ENCODE measurements at regions not wholly inside any gene's neighbourhood (a gene's known extent, or its start where the extent isn't known, plus 50 kb on each side); places are given as distances from the start of the nearest gene placed in this dataset.

DNA sequence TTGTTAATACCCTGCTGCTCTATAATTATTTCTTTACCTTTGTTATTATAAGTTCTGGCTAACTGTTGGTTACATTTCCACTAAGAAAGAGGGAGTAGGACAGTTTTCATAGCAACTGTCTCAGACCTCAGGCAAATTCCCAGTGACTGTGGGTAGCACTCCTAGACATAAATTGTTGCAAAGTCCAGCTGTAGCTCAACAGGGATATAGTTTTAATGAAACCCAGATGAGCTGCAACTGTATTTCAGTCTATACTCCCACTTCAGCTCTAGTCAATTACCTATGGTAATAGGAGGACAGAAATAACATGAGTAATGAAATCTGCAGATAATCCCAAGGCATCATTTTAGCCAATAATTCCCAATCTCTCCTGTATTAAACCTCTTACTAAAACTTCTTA, 103.0 kb upstream of the SEMA3A start:
- Histone ChIP-seq H3K27me3 (no peaks in the 10 kb centered on the region), H3K27ac (no peak overlapping the region), H3K4me3 (no peak overlapping the region), H3K9me3 (no peaks in the 10 kb centered on the region), H3K36me3 (no peaks in the 10 kb centered on the region), H3K4me1 (no peaks in the 10 kb centered on the region)
- TF ChIP-seq, protein P1, sequence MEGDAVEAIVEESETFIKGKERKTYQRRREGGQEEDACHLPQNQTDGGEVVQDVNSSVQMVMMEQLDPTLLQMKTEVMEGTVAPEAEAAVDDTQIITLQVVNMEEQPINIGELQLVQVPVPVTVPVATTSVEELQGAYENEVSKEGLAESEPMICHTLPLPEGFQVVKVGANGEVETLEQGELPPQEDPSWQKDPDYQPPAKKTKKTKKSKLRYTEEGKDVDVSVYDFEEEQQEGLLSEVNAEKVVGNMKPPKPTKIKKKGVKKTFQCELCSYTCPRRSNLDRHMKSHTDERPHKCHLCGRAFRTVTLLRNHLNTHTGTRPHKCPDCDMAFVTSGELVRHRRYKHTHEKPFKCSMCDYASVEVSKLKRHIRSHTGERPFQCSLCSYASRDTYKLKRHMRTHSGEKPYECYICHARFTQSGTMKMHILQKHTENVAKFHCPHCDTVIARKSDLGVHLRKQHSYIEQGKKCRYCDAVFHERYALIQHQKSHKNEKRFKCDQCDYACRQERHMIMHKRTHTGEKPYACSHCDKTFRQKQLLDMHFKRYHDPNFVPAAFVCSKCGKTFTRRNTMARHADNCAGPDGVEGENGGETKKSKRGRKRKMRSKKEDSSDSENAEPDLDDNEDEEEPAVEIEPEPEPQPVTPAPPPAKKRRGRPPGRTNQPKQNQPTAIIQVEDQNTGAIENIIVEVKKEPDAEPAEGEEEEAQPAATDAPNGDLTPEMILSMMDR (IDR thresholded peaks at IDR 0.05) = no peak
- TF ChIP-seq POLR2A (IDR thresholded peaks at IDR 0.05) (no peak), EP300 (IDR thresholded peaks at IDR 0.05) (no peak)
- DNase-seq (ENCODE audit: low spot score in 2 of 2) = no peak

DNA sequence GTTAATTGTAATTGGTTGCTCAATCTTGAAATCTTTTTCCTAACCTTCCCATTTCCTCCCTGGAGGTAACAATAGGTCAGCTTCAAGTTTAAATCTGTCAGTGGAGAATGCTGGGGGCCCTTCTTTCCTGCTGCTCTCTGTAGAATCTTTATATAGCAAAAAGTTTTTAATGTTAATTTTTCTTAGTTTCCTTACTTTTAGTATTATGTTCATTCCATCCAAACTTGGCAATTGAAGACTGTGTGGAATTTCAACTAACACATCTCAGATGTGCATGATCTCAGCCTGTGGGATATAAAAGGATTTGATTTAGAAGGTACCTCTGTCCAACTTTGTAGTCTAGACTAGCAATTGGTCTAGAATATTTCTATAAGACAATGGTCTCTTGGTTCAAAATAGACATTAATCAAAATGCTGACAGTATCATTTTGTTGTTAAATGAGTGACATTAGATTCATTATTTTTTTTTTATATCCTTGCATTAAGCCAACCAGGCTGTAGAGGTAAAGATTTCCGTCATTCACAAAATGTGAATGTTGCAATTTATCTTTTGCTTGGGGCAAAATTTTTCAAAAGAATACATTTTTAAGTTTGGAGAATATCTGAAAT, 100.4 kb upstream of the SEMA3A start:
- Histone ChIP-seq H3K27ac (no peak overlapping the region), H3K4me3 (no peak overlapping the region), H3K27me3 (no peaks in the 10 kb centered on the region), H3K36me3 (no peaks in the 10 kb centered on the region), H3K4me1 (no peaks in the 10 kb centered on the region), H3K9me3 (no peaks in the 10 kb centered on the region)
- TF ChIP-seq, protein P1 (IDR thresholded peaks at IDR 0.05) = no peak
- TF ChIP-seq POLR2A (IDR thresholded peaks at IDR 0.05) (no peak), EP300 (IDR thresholded peaks at IDR 0.05) (no peak)
- DNase-seq (ENCODE audit: low spot score in 2 of 2) = no peak
- 97% methylated on average over 1 of the region's 1 CpG for WGBS, 2 donors

DNA sequence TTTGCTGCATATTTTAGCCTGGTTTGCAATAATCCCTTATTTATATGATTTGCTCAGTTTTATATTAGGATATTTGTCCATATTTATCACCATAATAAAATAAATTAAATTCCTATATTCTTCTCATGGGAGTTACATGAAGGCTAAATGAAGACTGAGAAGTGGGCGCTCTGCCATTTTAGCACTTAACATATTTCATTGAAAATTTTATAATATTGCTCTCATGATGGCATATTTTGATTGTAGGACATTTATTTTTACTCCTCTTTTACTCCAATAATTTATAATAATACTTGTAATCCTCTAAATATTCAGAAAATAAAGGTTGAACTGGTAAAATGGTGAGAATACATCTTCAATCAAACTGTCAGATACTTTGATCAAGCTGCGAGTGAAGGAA, 99.8 kb upstream of the SEMA3A start:
- Histone ChIP-seq H3K4me3 (no peak overlapping the region), H3K27ac (no peak overlapping the region), H3K27me3 (no peaks in the 10 kb centered on the region), H3K36me3 (no peaks in the 10 kb centered on the region), H3K9me3 (no peaks in the 10 kb centered on the region), H3K4me1 (no peaks in the 10 kb centered on the region)
- no peak for DNase-seq (ENCODE audit: low spot score in 2 of 2)
- WGBS, 2 donors = 93 to 99% methylated on average over 2 of the region's 2 CpGs
- no peak for TF ChIP-seq POLR2A (IDR thresholded peaks at IDR 0.05)
- TF ChIP-seq EP300 (IDR thresholded peaks at IDR 0.05) = no peak
- TF ChIP-seq, protein P1 (IDR thresholded peaks at IDR 0.05) = no peak

GRCh38 chr7:84291756-84292155, 97.2 kb upstream of the SEMA3A start:
- no peak overlapping the region for H3K4me3 ChIP-seq
- H3K4me1 ChIP-seq = no peaks in the 10 kb centered on the region
- 52 to 53% methylated on average over 2 of the region's 2 CpGs for WGBS, 2 donors
- H3K9me3 ChIP-seq = no peaks in the 10 kb centered on the region
- no peak overlapping the region for H3K27ac ChIP-seq
- TF ChIP-seq POLR2A (IDR thresholded peaks at IDR 0.05) = no peak
- TF ChIP-seq, protein P1 (IDR thresholded peaks at IDR 0.05) = no peak
- no peak for TF ChIP-seq EP300 (IDR thresholded peaks at IDR 0.05)
- DNase-seq (ENCODE audit: low spot score in 2 of 2) = no peak
- no peaks in the 10 kb centered on the region for H3K27me3 ChIP-seq
- H3K36me3 ChIP-seq = no peaks in the 10 kb centered on the region

DNA sequence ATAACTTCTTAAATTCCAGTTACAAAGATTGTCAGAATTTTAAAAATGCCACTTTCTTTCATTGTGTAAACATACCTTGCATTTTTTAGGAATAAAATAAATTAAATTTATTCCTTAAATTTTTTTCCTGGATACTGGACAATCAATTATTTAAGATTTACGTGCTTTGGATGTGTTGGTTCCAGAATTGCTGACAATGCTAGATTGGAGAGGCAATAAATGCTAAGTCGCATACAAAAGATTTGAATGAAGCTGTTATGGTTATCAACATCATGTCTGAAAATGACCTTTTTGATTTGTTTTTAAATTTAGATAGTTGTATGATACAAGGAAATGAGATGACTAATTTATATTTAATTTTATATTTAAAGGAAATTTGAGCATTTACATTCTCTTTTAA, 89.2 kb upstream of the SEMA3A start:
- H3K4me1 ChIP-seq = no peaks in the 10 kb centered on the region
- no peak overlapping the region for H3K27ac ChIP-seq
- no peaks in the 10 kb centered on the region for H3K36me3 ChIP-seq
- 65 to 71% methylated on average over 2 of the region's 2 CpGs for WGBS, 2 donors
- no peak overlapping the region for H3K4me3 ChIP-seq
- TF ChIP-seq POLR2A (IDR thresholded peaks at IDR 0.05) (no peak), EP300 (IDR thresholded peaks at IDR 0.05) (no peak)
- TF ChIP-seq, protein P1 (IDR thresholded peaks at IDR 0.05) = no peak
- H3K9me3 ChIP-seq = no peaks in the 10 kb centered on the region
- H3K27me3 ChIP-seq = no peaks in the 10 kb centered on the region
- no peak for DNase-seq (ENCODE audit: low spot score in 2 of 2)

Data from tibial nerve (tissue), 4 donors.